Lung (tissue), 11 donors: ENCODE measurements at regions not wholly inside any gene's neighbourhood (a gene's known extent, or its start where the extent isn't known, plus 50 kb on each side); places are given as distances from the start of the nearest gene placed in this dataset.

Experiments
- ATAC-seq: fragments of 200-7000 bp; cut with Tn5 transposase; one replicate; pipeline ENCODE4 v1.9.1; 2020; ENCODE audit warnings: moderate number of reproducible peaks; ENCODE audit not compliant: insufficient read depth, low FRiP score
- DNase-seq, 3 donors: peaks; one replicate each; pipeline ENCODE4 v3.0.0-alpha.2; 2013 to 2017
- H3K27ac ChIP-seq, 2 donors: one replicate each; pipeline ENCODE4 v1.5.1; 2013; ENCODE audit warnings: mild to moderate bottlenecking in 2 of 2, moderate library complexity in 2 of 2, control low read depth in 1 of 2, inconsistent platforms in 1 of 2, low read depth in 1 of 2, low read length in 1 of 2
- H3K27me3 ChIP-seq, 3 donors: one replicate each; pipeline ENCODE4 v1.5.1; 2013; ENCODE audit warnings: low read length in 2 of 3; ENCODE audit not compliant: control insufficient read depth in 3 of 3, insufficient read depth in 3 of 3
- H3K36me3 ChIP-seq, 4 donors: one replicate each; pipeline ENCODE4 v1.5.1; 2013; ENCODE audit warnings: low read length in 4 of 4, mild to moderate bottlenecking in 1 of 4, moderate library complexity in 1 of 4; ENCODE audit not compliant: control insufficient read depth in 4 of 4, insufficient read depth in 4 of 4
- H3K4me1 ChIP-seq, 5 donors: one replicate each; pipeline ENCODE4 v1.5.1; 2013; ENCODE audit warnings: low read length in 5 of 5, mild to moderate bottlenecking in 2 of 5, moderate library complexity in 1 of 5; ENCODE audit not compliant: control insufficient read depth in 5 of 5, insufficient read depth in 5 of 5
- H3K4me3 ChIP-seq: one replicate; pipeline ENCODE4 v1.5.1; 2013; ENCODE audit warnings: mild to moderate bottlenecking, control low read depth, moderate library complexity
- H3K9ac ChIP-seq, 2 donors: one replicate each; pipeline ENCODE4 v1.5.1; 2013; ENCODE audit warnings: low read length in 2 of 2, control low read depth in 1 of 2; ENCODE audit not compliant: insufficient read depth in 1 of 2
- H3K9me3 ChIP-seq, 4 donors: one replicate each; pipeline ENCODE4 v1.5.1; 2013; ENCODE audit warnings: low read length in 3 of 4, mild to moderate bottlenecking in 1 of 4, moderate library complexity in 1 of 4; ENCODE audit not compliant: control insufficient read depth in 4 of 4, insufficient read depth in 3 of 4
- WGBS, 2 donors: extraction: QIAGEN DNeasy Blood & Tissue Kit; methylation state at CpG; one replicate each; pipeline ENCODE4 v1.1.7; 2013; 5-methylcytosine and 5-hydroxymethylcytosine counted together
- TF ChIP-seq, protein P1 (sequence below): IDR thresholded peaks from 2 replicates; pipeline ENCODE4 v1.5.1; 2012; ENCODE audit warnings: mild to moderate bottlenecking; ENCODE audit errors: control extremely low read depth, extremely low read depth
- donor health status: control.
- donor health status: control.
- donor health status: Bipolar disorder and iron deficiency.
- donor health status: healthy.
- donor health status: DM: yes; HTN: yes; CAD: no.

DNA sequence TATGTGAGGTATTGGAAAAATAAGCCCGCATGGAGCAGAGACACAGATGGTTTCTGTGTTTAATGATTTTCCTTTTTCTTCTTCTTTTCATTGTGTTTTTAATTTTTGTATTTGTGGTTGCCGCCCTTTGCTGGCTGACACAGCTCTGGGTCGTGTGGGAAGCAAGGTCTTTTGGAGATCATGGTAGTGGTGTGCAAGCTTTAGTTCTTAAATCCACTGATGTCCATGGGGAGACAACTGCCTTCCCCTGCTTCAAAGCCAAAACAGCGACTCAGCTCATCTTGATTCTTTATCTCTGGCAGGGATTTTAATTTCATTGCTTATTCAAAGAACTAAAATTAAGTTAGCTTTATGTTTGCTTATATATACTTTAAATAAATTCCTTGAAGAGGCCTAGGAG lies 711.3 kb upstream of the SGCG start:
- Histone ChIP-seq H3K27ac (no peak overlapping the region), H3K9ac (no peak overlapping the region), H3K36me3 (no peaks in the 10 kb centered on the region), H3K27me3 (no peaks in the 10 kb centered on the region), H3K9me3 (peaks cover 0 to 3% (median 0%) of the 10 kb centered on the region in 4 donors), H3K4me1 (peaks cover 0 to 21% (median 0%) of the 10 kb centered on the region in 5 donors), H3K4me3 (no peak overlapping the region)
- no peak for DNase-seq
- TF ChIP-seq, protein P1, sequence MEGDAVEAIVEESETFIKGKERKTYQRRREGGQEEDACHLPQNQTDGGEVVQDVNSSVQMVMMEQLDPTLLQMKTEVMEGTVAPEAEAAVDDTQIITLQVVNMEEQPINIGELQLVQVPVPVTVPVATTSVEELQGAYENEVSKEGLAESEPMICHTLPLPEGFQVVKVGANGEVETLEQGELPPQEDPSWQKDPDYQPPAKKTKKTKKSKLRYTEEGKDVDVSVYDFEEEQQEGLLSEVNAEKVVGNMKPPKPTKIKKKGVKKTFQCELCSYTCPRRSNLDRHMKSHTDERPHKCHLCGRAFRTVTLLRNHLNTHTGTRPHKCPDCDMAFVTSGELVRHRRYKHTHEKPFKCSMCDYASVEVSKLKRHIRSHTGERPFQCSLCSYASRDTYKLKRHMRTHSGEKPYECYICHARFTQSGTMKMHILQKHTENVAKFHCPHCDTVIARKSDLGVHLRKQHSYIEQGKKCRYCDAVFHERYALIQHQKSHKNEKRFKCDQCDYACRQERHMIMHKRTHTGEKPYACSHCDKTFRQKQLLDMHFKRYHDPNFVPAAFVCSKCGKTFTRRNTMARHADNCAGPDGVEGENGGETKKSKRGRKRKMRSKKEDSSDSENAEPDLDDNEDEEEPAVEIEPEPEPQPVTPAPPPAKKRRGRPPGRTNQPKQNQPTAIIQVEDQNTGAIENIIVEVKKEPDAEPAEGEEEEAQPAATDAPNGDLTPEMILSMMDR = no peak
- ATAC-seq = no peak
- 75 to 83% methylated on average over 4 of the region's 4 CpGs for WGBS, 2 donors

DNA sequence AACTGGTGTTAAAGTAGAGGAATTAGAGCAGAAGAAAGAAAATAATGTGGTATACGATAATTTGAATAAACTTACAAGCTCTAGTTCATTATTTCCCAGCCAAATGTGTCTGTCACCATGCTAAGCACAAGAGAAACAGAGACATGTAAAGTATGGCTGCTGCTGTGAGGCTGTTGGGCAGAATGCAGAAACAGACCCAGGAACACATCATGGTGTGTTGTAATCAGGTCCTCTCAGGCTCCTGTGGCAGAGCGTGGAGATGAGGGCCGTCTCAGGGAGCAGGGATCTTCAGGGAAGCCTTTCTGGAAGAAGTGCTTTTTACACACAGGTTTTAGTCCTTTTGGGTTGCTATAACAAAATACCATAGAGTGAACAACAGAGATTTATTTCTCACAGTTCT lies 710.7 kb upstream of the SGCG start:
- peaks cover 0 to 3% (median 0%) of the 10 kb centered on the region in 4 donors for H3K9me3 ChIP-seq
- no peak overlapping the region for H3K4me3 ChIP-seq
- no peaks in the 10 kb centered on the region for H3K36me3 ChIP-seq
- ATAC-seq (no peak), DNase-seq (no peak)
- no peak overlapping the region for H3K27ac ChIP-seq
- no peak overlapping the region for H3K9ac ChIP-seq
- H3K4me1 ChIP-seq = peaks cover 0 to 21% (median 0%) of the 10 kb centered on the region in 5 donors
- WGBS, 2 donors = 77 to 78% methylated on average over 3 of the region's 3 CpGs
- TF ChIP-seq, protein P1 = no peak
- no peaks in the 10 kb centered on the region for H3K27me3 ChIP-seq

DNA sequence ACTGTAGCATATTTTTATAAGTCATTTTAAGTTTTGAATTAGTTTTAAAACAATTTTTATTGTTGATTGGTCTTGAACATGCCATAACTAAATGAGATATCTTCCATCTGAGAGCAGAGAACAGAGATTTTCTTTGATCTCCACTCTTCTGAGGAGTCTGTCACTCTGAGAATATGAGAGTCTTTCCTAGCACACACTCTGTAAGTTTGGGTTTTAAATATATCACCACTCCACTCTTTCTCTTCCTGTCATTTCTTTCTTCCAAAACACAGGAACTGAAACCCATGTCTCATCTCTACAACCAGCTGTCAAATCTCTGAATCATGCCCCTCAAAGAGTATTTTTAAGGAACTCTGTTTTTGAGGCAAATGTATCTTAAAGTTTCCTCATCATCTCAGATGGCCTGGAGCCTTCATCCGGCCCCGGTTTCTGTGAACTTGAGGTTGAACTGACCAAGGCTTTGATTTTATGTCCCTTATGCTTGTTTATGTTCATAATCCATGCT lies 698.2 kb upstream of the SGCG start:
- ATAC-seq = no peak
- no peak overlapping the region for H3K4me3 ChIP-seq
- peaks cover 0 to 7% (median 0%) of the 10 kb centered on the region in 5 donors for H3K4me1 ChIP-seq
- no peak overlapping the region for H3K9ac ChIP-seq
- 78 to 82% methylated on average over 2 of the region's 2 CpGs for WGBS, 2 donors
- TF ChIP-seq, protein P1 = no peak
- no peaks in the 10 kb centered on the region for H3K9me3 ChIP-seq
- H3K27ac ChIP-seq = no peak overlapping the region
- no peaks in the 10 kb centered on the region for H3K27me3 ChIP-seq
- no peaks in the 10 kb centered on the region for H3K36me3 ChIP-seq
- DNase-seq = no peak

DNA sequence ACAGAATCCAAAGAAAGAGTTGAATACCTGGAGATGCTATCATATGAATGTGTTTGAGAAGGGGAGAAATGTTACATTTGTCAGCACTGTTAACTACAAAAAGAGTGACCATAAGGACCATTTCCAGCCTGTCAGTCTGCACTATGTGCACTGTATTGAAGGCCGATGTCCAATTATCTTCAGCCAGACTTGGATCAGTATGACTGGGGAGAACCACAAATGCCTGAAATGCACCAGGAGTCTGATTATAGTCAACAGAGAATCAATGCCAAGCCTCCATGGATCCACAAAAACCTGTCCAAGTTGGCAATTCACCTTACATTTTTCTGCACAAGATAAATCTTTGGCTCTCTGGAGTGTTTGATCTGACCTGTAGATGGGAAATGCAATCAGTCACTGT lies 697.5 kb upstream of the SGCG start:
- ATAC-seq (no peak), DNase-seq (no peak)
- no peaks in the 10 kb centered on the region for H3K27me3 ChIP-seq
- H3K27ac ChIP-seq = no peak overlapping the region
- no peak overlapping the region for H3K4me3 ChIP-seq
- H3K9ac ChIP-seq = no peak overlapping the region
- TF ChIP-seq, protein P1 = no peak
- H3K36me3 ChIP-seq = no peaks in the 10 kb centered on the region
- WGBS, 2 donors = 92 to 96% methylated on average over 1 of the region's 1 CpG
- no peaks in the 10 kb centered on the region for H3K9me3 ChIP-seq
- H3K4me1 ChIP-seq = peaks cover 0 to 7% (median 0%) of the 10 kb centered on the region in 5 donors
